Transverse colon (tissue), 3 donors: ENCODE measurements at regions not wholly inside any gene's neighbourhood (a gene's known extent, or its start where the extent isn't known, plus 50 kb on each side); places are given as distances from the start of the nearest gene placed in this dataset.

Source experiments
- CTCF ChIP-seq, 5 experiments: fragments of 200-600 bp in 3 of 5; fragments of 450-650 bp in 2 of 5; sonication (generic) in 3 of 5; IDR thresholded peaks; 1 replicate in 2 of 5; 2 replicates in 3 of 5; pipeline ENCODE4 v1.5.1; 2016 to 2017; ENCODE audit warnings: antibody characterized with exemption in 5 of 5, inconsistent platforms in 3 of 5, mild to moderate bottlenecking in 2 of 5, moderate library complexity in 1 of 5
- EP300 ChIP-seq: sonication (generic); formaldehyde crosslinking; IDR thresholded peaks from one replicate; pipeline ENCODE4 v1.6.1; 2017; ENCODE audit warnings: antibody characterized with exemption, low read depth
- POLR2A ChIP-seq: fragments of 450-650 bp; IDR thresholded peaks from one replicate; pipeline ENCODE4 v1.6.1; 2016; ENCODE audit warnings: antibody characterized with exemption, mild to moderate bottlenecking, moderate library complexity

GRCh38 chr9:135377431-135377830 is 102.2 kb upstream of the PPP1R26 start:
- no peak for TF ChIP-seq EP300
- TF ChIP-seq CTCF (IDR thresholded peaks at IDR 0.05) = no peak
- no peak for TF ChIP-seq POLR2A
